DOHH2 (cell line): ENCODE measurements at regions not wholly inside any gene's neighbourhood (a gene's known extent, or its start where the extent isn't known, plus 50 kb on each side); places are given as distances from the start of the nearest gene placed in this dataset.

ENCODE experiments used
- H3F3A ChIP-seq: fragments of 200-600 bp; sonication (generic), shearing (Covaris generic); 2 replicates; pipeline ENCODE4 v1.6.0; 2016; ENCODE audit warnings: antibody characterized with exemption, mild to moderate bottlenecking; ENCODE audit not compliant: control insufficient read depth, insufficient read depth
- H3K27ac ChIP-seq: fragments of 200-600 bp; sonication (generic); 2 replicates; pipeline ENCODE4 v1.5.1; 2014; ENCODE audit warnings: low read depth, mild to moderate bottlenecking, low read length, moderate library complexity
- H3K27me3 ChIP-seq: fragments of 200-600 bp; sonication (generic); 2 replicates; pipeline ENCODE4 v1.6.1; 2014; ENCODE audit warnings: mild to moderate bottlenecking, low read length, mixed read lengths; ENCODE audit not compliant: control insufficient read depth
- H3K36me3 ChIP-seq: fragments of 200-600 bp; sonication (generic); 2 replicates; pipeline ENCODE4 v1.6.1; 2014; ENCODE audit warnings: mild to moderate bottlenecking, low read length, moderate library complexity, mixed read lengths; ENCODE audit not compliant: control insufficient read depth
- H3K4me1 ChIP-seq: fragments of 200-600 bp; sonication (generic); 2 replicates; pipeline ENCODE4 v1.6.1; 2014; ENCODE audit warnings: mild to moderate bottlenecking, low read length, mixed read lengths; ENCODE audit not compliant: control insufficient read depth
- H3K4me2 ChIP-seq: fragments of 200-600 bp; sonication (generic); 2 replicates; pipeline ENCODE4 v1.6.0; 2014; ENCODE audit warnings: mild to moderate bottlenecking, low read length, moderate library complexity
- H3K4me3 ChIP-seq: fragments of 200-600 bp; sonication (generic); 2 replicates; pipeline ENCODE4 v1.5.1; 2014; ENCODE audit warnings: mild to moderate bottlenecking, low read length, mixed read lengths
- H3K79me2 ChIP-seq: fragments of 200-600 bp; sonication (generic); 2 replicates; pipeline ENCODE4 v1.6.1; 2014; ENCODE audit warnings: mild to moderate bottlenecking, low read length, mixed read lengths; ENCODE audit not compliant: control insufficient read depth
- H3K9me2 ChIP-seq: fragments of 200-600 bp; sonication (generic); replicated peaks from 2 replicates; pipeline ENCODE4 v1.6.1; 2014; ENCODE audit warnings: mild to moderate bottlenecking, low read length, mixed read lengths; ENCODE audit not compliant: control insufficient read depth
- H3K9me3 ChIP-seq: fragments of 200-600 bp; sonication (generic); 2 replicates; pipeline ENCODE4 v1.6.1; 2014; ENCODE audit warnings: antibody characterized with exemption, low read length, mixed read lengths; ENCODE audit not compliant: control insufficient read depth, insufficient read depth
- H4K20me1 ChIP-seq: fragments of 200-600 bp; sonication (generic); 2 replicates; pipeline ENCODE4 v1.6.0; 2014; ENCODE audit warnings: low read depth, mild to moderate bottlenecking, antibody characterized with exemption, low read length, moderate library complexity; ENCODE audit not compliant: control insufficient read depth, insufficient read depth
- CTCF ChIP-seq: fragments of 200-600 bp; sonication (generic); IDR thresholded peaks from one replicate; pipeline ENCODE4 v1.5.1; 2014; ENCODE audit warnings: antibody characterized with exemption, mild to moderate bottlenecking, low read depth, low read length; ENCODE audit not compliant: poor library complexity, severe bottlenecking
- EZH2phosphoT487 ChIP-seq: fragments of 200-600 bp; sonication (generic); IDR thresholded peaks from 2 replicates; pipeline ENCODE4 v1.6.1; 2017; ENCODE audit warnings: borderline replicate concordance, mild to moderate bottlenecking, antibody characterized with exemption, low read length, moderate library complexity, mixed read lengths

- no peaks in the 10 kb centered on the region for H3K27me3 ChIP-seq
- H3K4me1 ChIP-seq, result no peaks in the 10 kb centered on the region
- H3K4me3 ChIP-seq, result no peak overlapping the region
- TF ChIP-seq EZH2phosphoT487 (no peak), CTCF (no peak)
- no peaks in the 10 kb centered on the region for H3K9me3 ChIP-seq
- H3F3A ChIP-seq, result no peaks in the 10 kb centered on the region
- no peak overlapping the region for H3K4me2 ChIP-seq
- H3K36me3 ChIP-seq, result no peaks in the 10 kb centered on the region
- H3K9me2 ChIP-seq, result no peaks in the 10 kb centered on the region
- no peak overlapping the region for H3K27ac ChIP-seq
- H3K79me2 ChIP-seq, result no peaks in the 10 kb centered on the region
- no peaks in the 10 kb centered on the region for H4K20me1 ChIP-seq
These were observed 777.7 kb downstream of the GBE1 start for GRCh38 chr3:80983753-80984152.

GRCh38 chr3:80978216-80978969, 783.1 kb downstream of the GBE1 start:
- TF ChIP-seq CTCF (no peak), EZH2phosphoT487 (no peak)
- Histone ChIP-seq H3K27ac (no peak overlapping the region), H3K4me3 (no peak overlapping the region), H3K79me2 (no peaks in the 10 kb centered on the region), H3K27me3 (no peaks in the 10 kb centered on the region), H3K9me2 (no peaks in the 10 kb centered on the region), H3K9me3 (no peaks in the 10 kb centered on the region), H3F3A (no peaks in the 10 kb centered on the region), H4K20me1 (no peaks in the 10 kb centered on the region), H3K4me1 (no peaks in the 10 kb centered on the region), H3K36me3 (no peaks in the 10 kb centered on the region), H3K4me2 (no peak overlapping the region)

GRCh38 chr3:80970292-80970691, 791.2 kb downstream of the GBE1 start:
- TF ChIP-seq CTCF (no peak), EZH2phosphoT487 (no peak)
- no peaks in the 10 kb centered on the region for H3K79me2 ChIP-seq
- H3K27ac ChIP-seq, result no peak overlapping the region
- no peaks in the 10 kb centered on the region for H3K4me1 ChIP-seq
- no peaks in the 10 kb centered on the region for H3K27me3 ChIP-seq
- no peaks in the 10 kb centered on the region for H3K9me3 ChIP-seq
- no peaks in the 10 kb centered on the region for H3F3A ChIP-seq
- no peak overlapping the region for H3K4me2 ChIP-seq
- no peak overlapping the region for H3K4me3 ChIP-seq
- no peaks in the 10 kb centered on the region for H3K9me2 ChIP-seq
- H4K20me1 ChIP-seq, result no peaks in the 10 kb centered on the region
- H3K36me3 ChIP-seq, result no peaks in the 10 kb centered on the region
